Activated CD4-positive, alpha-beta T cell treated with anti-CD3 and anti-CD28 coated beads, Interleukin-2, Interleukin-4, amounts not matched to agents 100 ng/mL and 50 ng/mL, durations not matched to agents 16 hours and 8 hours (primary cell): ENCODE measurements at regions not wholly inside any gene's neighbourhood (a gene's known extent, or its start where the extent isn't known, plus 50 kb on each side); places are given as distances from the start of the nearest gene placed in this dataset.
A peak's percentile ranks its signal among the peaks of the same experiment; 100 is the strongest.
"Not testable (repeated sequence)": the region's sequence is repeated elsewhere in the genome, so short reads cannot be mapped to it uniquely, and the experiment has no call there.

Experiments used
- DNase-seq: peaks from one replicate; pipeline ENCODE4 v3.0.0-alpha.2; 2020; ENCODE audit warnings: low spot score

DNA sequence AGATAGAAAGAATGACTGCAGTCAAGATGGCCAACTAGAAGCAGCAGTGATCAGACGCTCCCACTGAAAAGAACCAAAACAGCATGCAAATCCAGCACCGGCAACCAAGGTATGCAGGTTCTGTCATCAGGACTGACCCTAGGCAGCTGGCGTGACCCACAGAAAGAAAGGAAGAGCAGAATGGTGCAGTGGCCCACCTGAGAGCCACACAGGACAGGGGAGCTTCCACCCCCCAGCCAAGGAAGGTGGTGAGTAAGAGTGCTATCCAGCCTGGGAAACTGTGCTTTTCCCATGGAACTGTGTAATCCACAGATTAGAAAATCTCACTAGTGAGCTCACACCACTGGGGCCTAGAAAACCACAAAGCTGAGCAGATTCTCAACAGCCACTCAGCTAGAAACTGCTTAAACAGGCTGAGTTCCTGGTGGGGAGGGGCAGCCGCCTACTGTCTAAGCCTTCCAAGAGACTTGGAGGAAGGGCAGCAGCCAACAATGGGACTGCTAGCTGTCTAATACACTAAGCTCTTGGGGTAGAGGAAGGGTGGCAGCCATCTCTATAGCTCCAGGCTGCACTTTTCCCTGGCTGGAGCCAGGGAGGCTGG, 127.9 kb downstream of the EVA1A start:
- DNase-seq = no peak

DNA sequence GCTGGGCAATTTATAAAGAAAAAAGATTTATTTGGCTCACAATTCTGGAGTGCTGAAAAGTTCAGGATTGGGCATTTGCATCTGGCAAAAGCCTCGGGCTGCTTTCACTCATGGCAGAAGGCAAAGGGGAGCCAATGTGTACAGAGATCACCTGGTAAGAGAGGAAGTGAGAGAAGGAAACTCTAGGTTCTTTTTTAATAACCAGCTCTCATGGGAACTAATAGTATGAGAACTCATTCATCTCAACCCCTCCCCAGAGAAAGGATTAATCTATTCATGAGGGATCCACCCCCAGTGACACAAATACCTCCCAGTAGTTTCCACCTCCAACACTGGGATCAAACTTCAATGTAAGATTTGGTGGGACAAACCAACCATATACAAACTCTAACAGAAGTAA, 129.0 kb downstream of the EVA1A start:
- no peak for DNase-seq

DNA sequence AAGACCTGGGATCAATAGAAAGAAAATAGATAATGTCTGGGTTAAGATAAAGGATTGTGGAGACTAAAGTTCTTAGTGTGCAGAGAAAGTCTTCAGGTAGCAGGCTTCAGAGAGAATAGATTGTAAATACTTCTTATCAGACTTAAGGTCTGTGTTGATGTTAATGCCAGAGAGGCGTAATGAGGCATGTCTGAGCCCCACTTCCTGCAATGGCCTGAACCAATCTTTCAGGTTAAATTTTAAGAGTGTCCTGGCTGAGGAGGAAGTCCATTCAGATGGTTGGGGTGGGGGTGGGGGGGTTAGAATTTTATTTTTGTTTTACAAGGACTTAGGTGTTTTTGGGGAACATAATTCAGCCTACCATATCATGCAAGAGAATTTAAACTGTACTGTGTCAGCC, 129.5 kb downstream of the EVA1A start:
- no peak for DNase-seq

DNA sequence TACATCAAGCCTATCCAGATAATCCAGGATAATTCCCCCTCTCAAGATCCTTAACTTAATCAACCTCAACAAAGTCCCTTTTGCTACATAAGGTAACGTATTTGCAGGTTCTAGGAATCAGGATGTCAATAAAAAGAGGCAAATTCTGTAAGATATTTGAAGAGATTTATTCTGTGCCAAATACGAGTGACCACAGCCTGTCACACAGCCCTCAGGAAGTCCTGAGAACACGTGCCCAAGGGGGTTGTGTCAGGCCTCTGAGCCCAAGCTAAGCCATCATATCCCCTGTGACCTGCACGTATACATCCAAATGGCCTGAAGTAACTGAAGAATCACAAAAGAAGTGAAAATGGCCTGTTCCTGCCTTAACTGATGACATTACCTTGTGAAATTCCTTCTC, 130.3 kb downstream of the EVA1A start:
- not testable (repeated sequence) for DNase-seq

DNA sequence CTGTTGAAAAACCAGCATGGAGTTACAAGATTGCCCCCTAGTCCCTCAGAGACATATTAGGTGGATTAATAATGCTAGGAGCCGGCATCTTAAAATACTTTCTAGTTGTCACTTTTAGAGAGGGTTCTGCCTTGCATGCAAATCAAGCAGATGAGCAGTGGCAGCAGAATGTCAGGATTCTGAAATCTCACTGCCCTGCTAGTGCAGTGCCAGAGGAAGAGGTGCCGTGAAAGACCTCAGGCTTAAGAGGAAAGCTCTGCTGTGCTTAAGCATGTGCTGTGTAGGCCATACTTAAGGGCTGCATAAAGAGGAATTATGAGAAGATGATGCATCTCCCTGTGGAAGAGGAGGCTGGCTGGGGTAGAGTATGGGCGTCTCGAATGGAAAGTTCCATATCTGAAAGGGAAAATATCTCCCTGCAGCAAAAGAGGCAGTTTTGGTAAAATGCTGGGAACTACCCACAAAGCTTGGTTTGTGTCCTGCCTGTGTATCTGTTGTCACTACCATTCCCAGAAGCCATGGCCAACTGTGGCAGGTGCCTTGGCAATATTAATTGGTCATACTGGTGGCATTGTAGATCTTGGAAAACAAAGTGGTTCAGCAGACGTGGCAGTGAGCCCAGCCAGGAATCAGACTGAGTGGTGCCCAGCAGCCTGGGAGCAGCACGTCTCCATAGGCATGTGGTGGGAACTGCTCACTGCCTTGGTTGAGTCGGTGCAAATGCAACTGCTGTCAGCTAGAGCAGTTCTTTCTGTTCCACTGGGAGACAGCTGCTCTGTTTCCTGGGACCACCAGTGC, 131.9 kb downstream of the EVA1A start:
- DNase-seq = no peak

DNA sequence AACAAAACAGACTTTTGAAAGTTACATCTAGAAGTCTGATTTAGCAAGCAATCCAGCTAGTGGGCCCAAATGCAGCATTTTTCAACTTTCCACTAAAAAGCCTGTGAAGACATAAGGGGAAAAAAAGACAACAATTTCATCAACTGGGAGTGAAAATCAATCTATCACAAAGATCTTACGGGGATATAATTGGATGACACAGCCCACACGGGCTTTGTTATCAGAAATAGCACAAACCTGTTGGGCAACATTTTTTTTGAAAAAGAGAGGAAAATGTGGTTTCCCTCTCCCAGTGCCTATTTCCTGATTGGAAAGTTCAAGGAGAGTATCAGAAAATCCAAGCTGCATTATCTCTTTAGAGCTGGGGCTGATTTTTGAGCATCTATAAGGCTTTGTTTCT, 132.7 kb downstream of the EVA1A start:
- DNase-seq = no peak

DNA sequence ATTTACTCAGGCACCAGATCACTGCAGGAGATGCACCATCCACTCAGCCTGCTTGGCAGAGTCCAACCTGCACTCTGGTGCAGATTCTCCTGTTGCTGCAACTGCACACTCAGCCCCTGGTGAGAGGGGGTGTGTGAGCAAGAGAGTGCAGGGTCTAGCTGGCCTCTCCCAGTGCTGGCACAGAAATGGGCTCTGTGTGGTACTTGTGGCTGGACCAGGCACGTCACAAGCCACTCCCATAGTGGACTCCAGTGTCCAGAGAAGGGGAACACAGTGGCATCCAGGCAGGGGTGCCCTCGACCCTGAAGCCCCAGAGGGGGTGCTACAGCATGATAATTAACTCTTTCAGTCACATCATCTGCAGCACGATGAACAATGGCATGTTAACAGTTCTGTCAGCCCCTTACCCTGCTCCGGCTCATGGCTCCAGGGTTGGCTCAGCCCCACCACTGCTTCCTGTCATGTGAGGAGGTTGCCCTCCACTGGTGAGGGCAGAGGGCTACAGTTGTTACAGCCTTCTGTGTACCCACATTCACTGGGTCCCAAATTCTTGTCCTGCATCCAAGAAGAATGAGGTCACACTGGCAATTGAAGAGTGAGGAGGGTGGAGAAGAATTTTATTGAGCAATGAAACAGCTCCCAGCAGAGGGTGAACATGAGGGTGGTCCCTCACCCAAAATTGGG, 135.7 kb downstream of the EVA1A start:
- DNase-seq = no peak

DNA sequence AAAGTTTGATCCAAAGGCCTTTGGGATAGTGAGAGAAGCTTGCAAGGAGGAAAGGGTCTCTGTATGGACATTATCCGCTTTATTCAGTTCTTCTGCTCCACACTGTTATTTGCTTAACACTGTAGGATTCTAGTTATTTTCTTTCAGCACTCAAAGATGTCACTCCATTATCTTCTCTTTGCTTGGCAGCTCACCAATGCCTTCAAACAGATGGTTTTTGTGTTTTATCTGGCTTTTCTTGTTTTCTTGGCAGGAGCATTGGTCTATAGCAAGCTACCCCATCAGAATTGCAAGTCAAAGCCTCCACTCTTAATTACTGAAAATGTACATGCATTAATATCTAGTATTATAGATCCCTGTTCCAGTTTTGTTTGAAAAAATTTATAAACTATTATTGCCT, 138.8 kb downstream of the EVA1A start:
- no peak for DNase-seq

DNA sequence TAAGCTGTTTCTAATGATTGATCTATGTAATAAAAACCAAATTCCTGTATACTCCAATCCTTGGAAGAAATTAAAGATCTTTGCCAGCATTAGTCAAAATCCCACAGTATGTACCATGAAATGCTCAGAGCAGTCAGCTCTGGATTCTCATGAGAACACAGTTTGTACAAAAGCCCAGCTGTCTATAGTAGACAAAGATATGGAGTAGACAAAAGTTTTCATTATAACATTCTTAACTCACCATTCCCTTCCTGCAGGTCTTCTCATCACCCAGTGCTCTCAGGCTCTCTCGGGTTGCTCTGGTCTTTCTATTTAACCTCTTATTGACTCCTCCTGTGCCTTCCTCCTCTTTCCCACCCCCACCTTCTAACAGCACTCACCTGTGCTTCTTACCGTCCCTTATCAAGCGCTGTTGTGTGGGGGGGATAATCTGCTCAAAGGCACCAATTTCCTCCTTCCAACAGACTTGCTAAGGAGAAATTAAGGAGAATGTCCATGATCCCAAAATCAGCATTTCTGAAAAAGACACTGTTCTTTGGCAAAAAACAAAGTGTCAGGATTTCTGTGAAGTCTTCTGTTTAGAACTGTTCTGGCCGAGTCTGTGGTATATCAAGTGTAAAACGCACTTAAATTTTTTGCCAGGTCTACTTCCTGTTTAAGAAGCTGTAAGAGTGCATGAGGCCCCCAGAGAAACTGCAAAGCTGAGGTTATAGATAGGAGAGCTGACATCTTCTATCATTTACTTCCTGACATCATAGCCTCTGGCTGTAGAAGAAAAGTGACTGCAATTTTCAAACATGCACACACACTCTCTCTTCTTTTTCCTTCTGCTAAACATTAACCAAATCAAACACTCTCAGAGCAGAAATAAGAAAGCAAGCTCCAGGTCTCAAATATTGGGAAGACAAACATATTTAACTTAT, 144.1 kb downstream of the EVA1A start:
- no peak for DNase-seq

DNA sequence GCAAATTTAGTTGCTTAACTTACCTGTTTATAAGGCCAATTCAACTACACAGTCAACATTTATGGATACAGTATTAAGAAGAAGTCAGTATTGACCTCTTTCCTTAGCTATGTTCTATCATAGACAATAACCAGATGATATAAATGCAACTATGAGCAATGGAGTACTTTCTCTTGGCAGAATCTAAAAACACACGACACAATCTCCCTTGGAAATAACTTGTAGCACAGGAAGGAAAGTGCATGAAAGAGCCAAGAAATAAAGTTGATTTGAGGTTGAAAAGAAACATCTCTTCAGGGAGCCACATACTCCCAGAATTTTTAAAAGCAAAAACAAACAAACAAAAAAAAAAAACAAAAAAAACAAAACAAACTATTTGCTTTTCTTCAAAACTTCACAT, 145.0 kb downstream of the EVA1A start:
- no peak for DNase-seq

DNA sequence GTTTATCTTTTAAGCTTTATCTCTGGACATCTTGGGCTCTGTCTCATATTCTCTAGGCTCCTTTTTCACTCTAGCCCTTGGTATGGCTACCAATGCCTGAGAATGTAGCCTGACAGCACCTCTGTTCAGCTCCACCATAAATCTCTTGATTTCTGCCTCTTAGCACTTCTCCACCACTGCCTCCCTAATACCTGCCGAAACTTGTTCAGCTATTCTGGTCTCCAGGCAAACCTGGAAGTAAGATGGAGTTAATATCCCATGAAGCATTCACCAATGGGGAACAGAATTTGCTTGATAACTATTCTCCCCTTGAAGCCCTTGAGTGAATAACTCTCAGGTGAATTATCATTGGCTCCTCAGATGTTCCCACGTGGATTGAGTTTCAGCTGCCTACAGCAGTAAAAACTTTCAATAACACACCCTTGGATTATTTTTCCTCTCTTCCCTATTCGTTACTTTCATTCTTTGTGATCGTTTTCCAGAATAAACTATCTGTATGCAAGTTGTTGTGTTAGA, 145.6 kb downstream of the EVA1A start:
- no peak for DNase-seq

DNA sequence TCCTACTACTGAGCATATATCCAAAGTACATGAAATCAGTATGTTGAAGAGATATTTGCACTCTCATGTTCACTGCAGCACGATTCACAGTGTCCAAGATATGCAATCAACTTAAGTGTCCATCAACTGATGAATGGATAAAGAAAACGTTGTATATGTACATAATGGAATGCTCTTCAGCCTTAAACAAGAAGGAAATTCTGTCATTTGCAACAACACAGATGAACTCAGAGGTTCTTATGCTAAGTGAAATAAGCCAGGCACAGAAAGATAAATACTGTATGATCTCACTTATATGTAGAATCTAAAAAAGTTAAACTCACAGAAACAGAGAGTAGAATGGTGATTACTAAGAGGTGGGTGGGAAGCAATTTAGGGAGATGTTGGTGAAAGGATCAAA, 149.2 kb downstream of the EVA1A start:
- DNase-seq = no peak

DNA sequence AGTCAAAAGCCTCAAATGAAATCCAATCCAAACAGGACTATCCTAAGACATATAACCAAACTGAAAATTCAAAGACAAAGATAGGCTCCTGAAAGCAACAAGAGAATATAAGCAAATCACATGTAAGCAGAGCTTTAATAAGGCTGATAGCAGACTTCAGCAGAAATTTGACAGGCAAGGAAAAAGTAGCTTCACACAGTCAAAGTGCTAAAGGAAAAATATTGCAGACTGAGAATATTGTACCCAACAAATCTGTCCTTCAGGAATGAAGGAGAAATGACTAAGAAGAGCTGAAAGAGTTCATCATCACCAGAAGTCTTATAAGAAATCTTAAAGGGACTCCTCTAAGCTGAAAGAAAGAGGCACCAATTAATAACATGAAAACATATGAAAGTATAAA, 150.0 kb downstream of the EVA1A start:
- DNase-seq = no peak

DNA sequence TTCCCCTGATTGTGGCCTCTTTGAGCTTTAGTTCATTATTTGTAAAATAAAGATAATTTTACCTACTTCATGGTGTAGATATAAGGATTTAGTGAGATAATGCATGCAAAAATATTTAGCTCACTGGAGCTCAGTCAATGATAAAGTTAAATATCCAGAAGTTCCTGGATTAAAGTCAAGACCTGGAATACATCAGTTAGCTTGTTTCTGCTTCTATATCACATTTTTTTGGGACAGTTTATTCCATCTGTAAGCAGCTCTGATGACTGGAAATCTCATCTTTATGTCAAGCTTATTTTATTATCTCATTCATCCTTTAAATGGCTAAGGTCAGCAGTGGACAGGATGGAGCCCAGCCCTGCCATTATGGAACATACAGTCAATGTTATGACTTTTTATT, 152.0 kb downstream of the EVA1A start:
- no peak for DNase-seq

DNA sequence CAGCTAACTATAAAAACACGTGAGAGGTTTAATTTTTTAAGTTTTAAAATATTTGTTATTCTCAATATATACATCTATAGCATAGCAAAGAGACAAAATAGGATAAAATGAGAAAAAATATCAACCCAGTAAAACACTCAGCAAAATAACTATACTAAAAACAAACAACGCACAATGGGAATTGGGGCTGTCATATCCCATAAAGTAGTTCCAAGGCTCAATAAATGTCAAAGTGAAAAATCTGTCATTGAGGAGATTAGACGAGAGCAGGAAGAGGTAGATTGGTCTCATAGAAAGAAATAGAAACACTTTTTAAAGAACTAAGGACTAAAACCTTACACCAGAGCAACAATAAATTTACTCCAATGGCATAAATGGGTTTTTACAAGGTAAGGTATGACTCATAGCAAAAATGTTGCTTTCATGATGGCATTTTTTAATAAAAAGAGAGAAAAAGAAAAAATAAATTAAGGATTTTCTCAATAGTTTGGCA, 153.7 kb downstream of the EVA1A start:
- DNase-seq = no peak

DNA sequence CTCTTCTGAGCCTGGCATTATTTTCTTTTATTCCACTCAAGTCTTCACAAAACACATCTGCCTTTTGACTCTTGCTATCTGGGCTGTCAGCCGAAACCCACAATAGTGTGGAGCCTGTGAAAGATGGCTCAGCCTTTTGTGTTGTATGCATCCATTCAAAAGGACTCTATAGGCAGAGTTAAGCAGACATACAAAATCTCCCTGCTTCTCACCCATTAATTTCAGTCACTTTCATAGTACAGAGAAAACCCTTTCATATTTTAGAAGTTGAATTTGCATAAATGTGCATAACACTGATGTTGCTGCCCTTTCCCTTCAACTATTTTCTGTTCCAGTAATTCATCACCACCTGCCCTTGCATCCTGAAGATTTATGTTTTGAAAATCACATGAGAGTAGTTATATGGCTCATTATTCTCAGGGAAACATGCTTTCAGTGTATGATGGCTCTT, 154.6 kb downstream of the EVA1A start:
- DNase-seq = no peak

DNA sequence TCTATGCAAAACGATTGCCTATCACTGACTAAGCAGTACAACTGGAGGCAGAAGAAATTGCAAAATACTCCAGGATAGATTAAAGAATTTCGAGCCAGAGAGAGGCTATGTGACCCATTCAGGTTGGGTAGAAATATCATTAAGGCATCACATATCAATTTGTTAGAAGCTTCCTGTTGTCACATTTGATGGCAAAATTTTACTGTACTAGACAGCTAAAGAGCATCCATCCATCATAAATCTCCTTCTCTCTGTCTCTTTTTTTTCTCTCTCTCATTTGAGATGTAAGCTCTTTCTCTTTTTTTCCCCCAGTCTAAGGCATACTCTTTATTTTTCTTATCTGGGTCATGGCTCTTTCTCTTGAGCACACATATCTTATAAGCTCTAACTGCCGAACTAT, 155.7 kb downstream of the EVA1A start:
- DNase-seq = no peak

DNA sequence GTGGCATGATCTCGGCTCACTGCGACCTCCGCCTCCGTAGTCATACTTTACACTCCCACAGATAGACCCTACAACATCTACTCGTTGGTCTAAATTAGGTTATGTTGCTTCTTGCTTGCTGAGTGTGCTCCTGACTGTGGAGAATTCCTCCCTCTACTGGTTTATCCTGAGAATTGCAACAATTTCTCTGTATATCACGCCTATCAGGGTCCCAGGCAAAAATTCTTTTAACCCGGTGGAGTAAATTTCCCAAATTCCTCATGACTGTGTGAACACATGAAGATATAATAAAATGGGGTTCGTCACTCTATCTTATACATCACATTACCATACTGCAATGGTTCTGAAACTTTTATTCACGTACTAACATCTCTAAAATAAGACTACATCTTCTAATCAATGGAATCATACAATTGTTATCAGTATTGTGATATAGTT, 156.7 kb downstream of the EVA1A start:
- peak; percentile 39 for DNase-seq

DNA sequence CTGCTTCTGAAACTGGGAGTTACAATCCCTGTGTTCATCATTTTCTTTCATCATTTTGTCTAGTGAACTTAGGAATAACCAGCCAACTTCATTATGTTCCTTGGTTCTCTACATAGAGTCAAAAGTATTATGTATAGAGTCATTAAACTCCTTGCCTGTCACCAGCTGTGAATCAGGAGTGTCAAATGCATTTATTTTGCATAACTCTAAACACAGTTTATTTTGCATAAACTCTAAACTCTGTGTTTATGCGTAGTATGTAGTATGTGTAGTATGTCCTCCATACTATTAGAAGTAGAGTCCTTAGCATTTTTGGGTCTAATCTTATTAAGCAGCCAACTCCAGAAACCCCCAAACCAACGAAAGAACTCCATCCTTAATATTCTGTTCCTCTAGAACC, 164.4 kb downstream of the EVA1A start:
- no peak for DNase-seq

DNA sequence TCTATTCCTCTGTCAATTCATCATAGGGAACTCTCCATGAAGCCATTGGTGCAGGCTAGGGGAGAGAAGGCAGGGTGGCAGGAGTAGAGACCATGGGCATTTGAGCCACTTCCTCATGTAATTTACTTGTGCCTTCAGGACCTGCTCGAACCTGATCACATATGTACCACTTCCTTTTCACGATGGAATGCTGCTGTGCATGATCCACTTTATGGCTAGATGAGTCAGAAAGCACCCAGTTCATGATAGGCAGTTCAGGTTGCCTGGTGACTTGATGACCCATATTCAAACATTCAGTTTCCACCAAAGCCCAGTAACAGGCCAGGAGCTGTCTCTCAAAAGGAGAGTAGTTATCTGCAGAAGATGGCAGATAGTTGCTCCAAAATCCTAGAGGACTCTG, 166.0 kb downstream of the EVA1A start:
- not testable (repeated sequence) for DNase-seq

DNA sequence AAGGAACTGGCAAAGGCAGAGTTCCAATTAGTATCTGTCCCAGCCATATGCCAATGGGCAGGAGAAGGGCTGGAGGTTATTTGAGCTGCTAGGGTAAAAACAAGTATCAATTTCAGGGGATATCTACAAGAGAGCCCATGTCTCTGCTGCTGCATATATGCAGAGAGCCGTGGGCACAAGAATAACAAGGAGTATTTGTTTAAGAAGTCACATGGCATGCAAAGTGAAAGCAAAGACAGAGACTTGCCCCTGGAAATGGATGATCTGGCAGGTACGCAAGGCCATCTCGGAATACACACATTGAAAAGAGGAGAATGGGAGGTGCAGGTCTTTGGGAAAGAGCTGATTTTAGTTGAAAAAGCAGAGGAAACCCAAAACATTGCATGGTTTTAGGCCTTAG, 170.6 kb downstream of the EVA1A start:
- DNase-seq = no peak

DNA sequence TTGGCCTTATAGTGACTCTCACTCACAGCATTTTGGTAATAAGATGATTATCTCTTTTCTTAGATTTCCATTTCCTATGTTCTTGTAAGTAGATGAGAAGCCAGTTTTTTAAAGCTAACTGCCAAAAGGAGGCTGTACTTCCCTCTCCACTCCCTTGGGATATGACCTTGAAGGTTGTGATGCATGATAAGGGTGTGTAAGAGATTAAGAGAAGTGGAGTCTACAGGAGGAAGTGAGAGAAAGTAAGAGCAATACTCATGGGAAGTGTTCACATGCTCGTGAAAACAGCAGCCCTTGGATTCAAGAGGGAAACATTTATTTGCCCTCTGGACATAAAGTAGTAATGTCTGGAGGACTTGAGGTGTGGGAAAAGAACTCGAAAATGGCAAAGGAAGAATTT, 171.5 kb downstream of the EVA1A start:
- DNase-seq = no peak
